Thyroid gland (tissue), 4 donors: ENCODE measurements at regions not wholly inside any gene's neighbourhood (a gene's known extent, or its start where the extent isn't known, plus 50 kb on each side); places are given as distances from the start of the nearest gene placed in this dataset.

ENCODE experiments used
- POLR2A ChIP-seq, 2 donors: fragments of 450-650 bp; IDR thresholded peaks; one replicate each; pipeline ENCODE4 v1.6.1; 2017; ENCODE audit warnings: antibody characterized with exemption in 2 of 2, mild to moderate bottlenecking in 2 of 2, moderate library complexity in 1 of 2
- TF ChIP-seq, protein P1 (sequence below), 6 experiments: fragments of 200-600 bp in 3 of 6; fragments of 450-650 bp in 3 of 6; sonication (generic) in 3 of 6; IDR thresholded peaks; one replicate each; pipeline ENCODE4 v1.5.1; 2016 to 2019; ENCODE audit warnings: antibody characterized with exemption in 6 of 6, mild to moderate bottlenecking in 2 of 6, inconsistent platforms in 1 of 6, moderate library complexity in 1 of 6

DNA sequence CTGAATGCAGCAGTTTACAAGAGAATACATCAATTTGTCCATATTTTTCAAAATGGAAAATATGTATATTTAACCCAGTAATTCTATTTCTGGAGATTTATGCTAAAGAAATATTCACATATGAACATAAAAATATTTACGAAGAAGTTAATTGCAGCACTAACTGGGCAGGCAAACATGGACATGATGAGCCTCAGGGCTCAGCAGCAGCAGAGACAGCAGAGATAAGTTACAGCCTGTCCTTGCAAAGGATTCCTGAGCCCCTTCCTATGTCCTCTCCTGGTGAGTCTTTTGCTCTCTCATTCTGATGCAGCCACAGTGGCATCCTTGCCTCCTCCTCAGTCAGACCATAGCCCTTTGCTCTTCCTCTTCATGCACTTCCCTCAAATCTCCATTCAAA is 680.6 kb upstream of the CPEB2 start:
- no peak for TF ChIP-seq POLR2A (IDR thresholded peaks at IDR 0.05)
- TF ChIP-seq, protein P1, sequence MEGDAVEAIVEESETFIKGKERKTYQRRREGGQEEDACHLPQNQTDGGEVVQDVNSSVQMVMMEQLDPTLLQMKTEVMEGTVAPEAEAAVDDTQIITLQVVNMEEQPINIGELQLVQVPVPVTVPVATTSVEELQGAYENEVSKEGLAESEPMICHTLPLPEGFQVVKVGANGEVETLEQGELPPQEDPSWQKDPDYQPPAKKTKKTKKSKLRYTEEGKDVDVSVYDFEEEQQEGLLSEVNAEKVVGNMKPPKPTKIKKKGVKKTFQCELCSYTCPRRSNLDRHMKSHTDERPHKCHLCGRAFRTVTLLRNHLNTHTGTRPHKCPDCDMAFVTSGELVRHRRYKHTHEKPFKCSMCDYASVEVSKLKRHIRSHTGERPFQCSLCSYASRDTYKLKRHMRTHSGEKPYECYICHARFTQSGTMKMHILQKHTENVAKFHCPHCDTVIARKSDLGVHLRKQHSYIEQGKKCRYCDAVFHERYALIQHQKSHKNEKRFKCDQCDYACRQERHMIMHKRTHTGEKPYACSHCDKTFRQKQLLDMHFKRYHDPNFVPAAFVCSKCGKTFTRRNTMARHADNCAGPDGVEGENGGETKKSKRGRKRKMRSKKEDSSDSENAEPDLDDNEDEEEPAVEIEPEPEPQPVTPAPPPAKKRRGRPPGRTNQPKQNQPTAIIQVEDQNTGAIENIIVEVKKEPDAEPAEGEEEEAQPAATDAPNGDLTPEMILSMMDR (IDR thresholded peaks at IDR 0.05) = no peak
